ENCODE measurements at regions not wholly inside any gene's neighbourhood (a gene's known extent, or its start where the extent isn't known, plus 50 kb on each side); places are given as distances from the start of the nearest gene placed in this dataset.

GRCh38 chr17:79674506-79675412, 56.0 kb upstream of the ENPP7 start:
- TF ChIP-seq, protein P1, sequence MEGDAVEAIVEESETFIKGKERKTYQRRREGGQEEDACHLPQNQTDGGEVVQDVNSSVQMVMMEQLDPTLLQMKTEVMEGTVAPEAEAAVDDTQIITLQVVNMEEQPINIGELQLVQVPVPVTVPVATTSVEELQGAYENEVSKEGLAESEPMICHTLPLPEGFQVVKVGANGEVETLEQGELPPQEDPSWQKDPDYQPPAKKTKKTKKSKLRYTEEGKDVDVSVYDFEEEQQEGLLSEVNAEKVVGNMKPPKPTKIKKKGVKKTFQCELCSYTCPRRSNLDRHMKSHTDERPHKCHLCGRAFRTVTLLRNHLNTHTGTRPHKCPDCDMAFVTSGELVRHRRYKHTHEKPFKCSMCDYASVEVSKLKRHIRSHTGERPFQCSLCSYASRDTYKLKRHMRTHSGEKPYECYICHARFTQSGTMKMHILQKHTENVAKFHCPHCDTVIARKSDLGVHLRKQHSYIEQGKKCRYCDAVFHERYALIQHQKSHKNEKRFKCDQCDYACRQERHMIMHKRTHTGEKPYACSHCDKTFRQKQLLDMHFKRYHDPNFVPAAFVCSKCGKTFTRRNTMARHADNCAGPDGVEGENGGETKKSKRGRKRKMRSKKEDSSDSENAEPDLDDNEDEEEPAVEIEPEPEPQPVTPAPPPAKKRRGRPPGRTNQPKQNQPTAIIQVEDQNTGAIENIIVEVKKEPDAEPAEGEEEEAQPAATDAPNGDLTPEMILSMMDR (IDR thresholded peaks at IDR 0.05) = no peak
- TF ChIP-seq POLR2A (IDR thresholded peaks at IDR 0.05) = no peak
- no peak for TF ChIP-seq POLR2AphosphoS5 (IDR thresholded peaks at IDR 0.05)
- TF ChIP-seq EP300 (IDR thresholded peaks at IDR 0.05; ENCODE audit: low read depth) = no peak

Data from transverse colon (tissue), 4 donors.